ENCODE measurements at regions not wholly inside any gene's neighbourhood (a gene's known extent, or its start where the extent isn't known, plus 50 kb on each side); places are given as distances from the start of the nearest gene placed in this dataset.

GRCh38 chr10:111233439-111233838 is 156.6 kb downstream of the ADRA2A start:
- POLR2A ChIA-PET: no interaction called here
- Histone ChIP-seq H3K27me3 (ENCODE audit: control insufficient read depth in 2 of 2, insufficient read depth in 2 of 2, low read length in 2 of 2) (no peaks in the 10 kb centered on the region), H3K9me3 (ENCODE audit: control insufficient read depth in 2 of 3, low read length in 3 of 3) (no peaks in the 10 kb centered on the region), H3K36me3 (ENCODE audit: control insufficient read depth in 2 of 3, insufficient read depth in 3 of 3, low read length in 3 of 3) (no peaks in the 10 kb centered on the region), H3K4me3 (ENCODE audit: low read length) (no peak overlapping the region), H3K27ac (ENCODE audit: low read depth, low read length) (no peak overlapping the region), H3K4me1 (ENCODE audit: control insufficient read depth in 2 of 2, insufficient read depth in 2 of 2, low read length in 2 of 2) (no peaks in the 10 kb centered on the region)
- Mint-ChIP-seq H3K27ac (no peak overlapping the region), H3K9me3 (peaks cover 0 to 6% (median 1%) of the 10 kb centered on the region in 11 donors), H3K36me3 (no peaks in the 10 kb centered on the region), H3K27me3 (peaks cover 0 to 42% (median 36%) of the 10 kb centered on the region in 5 donors), H3K4me3 (no peak overlapping the region), H3K4me1 (no peaks in the 10 kb centered on the region)
- intact Hi-C loops (cut with micrococcal nuclease): no loop called here
- no peak for ATAC-seq
- CTCF ChIA-PET: no interaction called here
- DNase-seq: no peak

- H3K4me1 ChIP-seq (ENCODE audit: control insufficient read depth in 2 of 2, insufficient read depth in 2 of 2, low read length in 2 of 2): no peaks in the 10 kb centered on the region
- ATAC-seq: no peak
- intact Hi-C loops (cut with micrococcal nuclease): no loop called here
- peaks cover 0 to 3% (median under 1%) of the 10 kb centered on the region in 11 donors for H3K9me3 Mint-ChIP-seq
- H3K36me3 ChIP-seq (ENCODE audit: control insufficient read depth in 2 of 3, insufficient read depth in 3 of 3, low read length in 3 of 3): no peaks in the 10 kb centered on the region
- POLR2A ChIA-PET: no interaction called here
- no peak overlapping the region for H3K27ac Mint-ChIP-seq
- CTCF ChIA-PET: interaction anchor here (0.7 kb wide), 1 partner anchor 366 kb away, joined by 3 read pairs; no protein-coding TSS in a partner anchor
- no peak for DNase-seq
- no peak overlapping the region for H3K4me3 Mint-ChIP-seq
- H3K4me3 ChIP-seq (ENCODE audit: low read length): no peak overlapping the region
- H3K9me3 ChIP-seq (ENCODE audit: control insufficient read depth in 2 of 3, low read length in 3 of 3): no peaks in the 10 kb centered on the region
- H3K36me3 Mint-ChIP-seq: no peaks in the 10 kb centered on the region
- no peaks in the 10 kb centered on the region for H3K27me3 ChIP-seq (ENCODE audit: control insufficient read depth in 2 of 2, insufficient read depth in 2 of 2, low read length in 2 of 2)
- no peak overlapping the region for H3K27ac ChIP-seq (ENCODE audit: low read depth, low read length)
- peaks cover 0 to 41% (median 32%) of the 10 kb centered on the region in 5 donors for H3K27me3 Mint-ChIP-seq
- H3K4me1 Mint-ChIP-seq: no peaks in the 10 kb centered on the region
Measured at GRCh38 chr10:111234234-111234913, 157.5 kb downstream of the ADRA2A start.

- intact Hi-C loops (cut with micrococcal nuclease): no loop called here
- ChIA-PET CTCF (interaction anchor here (0.7 kb wide), 1 partner anchor 367 kb away, joined by 3 read pairs; no protein-coding TSS in a partner anchor), POLR2A (no interaction called here)
- H3K27me3 ChIP-seq (ENCODE audit: control insufficient read depth in 2 of 2, insufficient read depth in 2 of 2, low read length in 2 of 2): no peaks in the 10 kb centered on the region
- no peaks in the 10 kb centered on the region for H3K4me1 Mint-ChIP-seq
- H3K9me3 ChIP-seq (ENCODE audit: control insufficient read depth in 2 of 3, low read length in 3 of 3): no peaks in the 10 kb centered on the region
- no peaks in the 10 kb centered on the region for H3K4me1 ChIP-seq (ENCODE audit: control insufficient read depth in 2 of 2, insufficient read depth in 2 of 2, low read length in 2 of 2)
- H3K27me3 Mint-ChIP-seq: peaks cover 0 to 41% (median 32%) of the 10 kb centered on the region in 5 donors
- ATAC-seq: no peak
- H3K4me3 ChIP-seq (ENCODE audit: low read length): no peak overlapping the region
- no peak for DNase-seq
- no peak overlapping the region for H3K27ac Mint-ChIP-seq
- peaks cover 0 to 3% (median 0%) of the 10 kb centered on the region in 11 donors for H3K9me3 Mint-ChIP-seq
- no peak overlapping the region for H3K4me3 Mint-ChIP-seq
- no peaks in the 10 kb centered on the region for H3K36me3 Mint-ChIP-seq
- H3K27ac ChIP-seq (ENCODE audit: low read depth, low read length): no peak overlapping the region
- no peaks in the 10 kb centered on the region for H3K36me3 ChIP-seq (ENCODE audit: control insufficient read depth in 2 of 3, insufficient read depth in 3 of 3, low read length in 3 of 3)
Measured at GRCh38 chr10:111234914-111235302, 158.1 kb downstream of the ADRA2A start.

GRCh38 chr10:111240348-111240747 is 163.5 kb downstream of the ADRA2A start:
- DNase-seq (no peak), ATAC-seq (no peak)
- no peak overlapping the region for H3K27ac Mint-ChIP-seq
- no peaks in the 10 kb centered on the region for H3K4me1 Mint-ChIP-seq
- ChIA-PET POLR2A (no interaction called here), CTCF (no interaction called here)
- no peaks in the 10 kb centered on the region for H3K4me1 ChIP-seq (ENCODE audit: control insufficient read depth in 2 of 2, insufficient read depth in 2 of 2, low read length in 2 of 2)
- intact Hi-C loops (cut with micrococcal nuclease): no loop called here
- H3K9me3 Mint-ChIP-seq: peaks cover 0 to 3% (median 0%) of the 10 kb centered on the region in 11 donors
- H3K27ac ChIP-seq (ENCODE audit: low read depth, low read length): no peak overlapping the region
- H3K27me3 Mint-ChIP-seq: peaks cover 0 to 22% (median 18%) of the 10 kb centered on the region in 5 donors
- no peaks in the 10 kb centered on the region for H3K9me3 ChIP-seq (ENCODE audit: control insufficient read depth in 2 of 3, low read length in 3 of 3)
- no peak overlapping the region for H3K4me3 ChIP-seq (ENCODE audit: low read length)
- H3K4me3 Mint-ChIP-seq: no peak overlapping the region
- H3K36me3 Mint-ChIP-seq: no peaks in the 10 kb centered on the region
- H3K36me3 ChIP-seq (ENCODE audit: control insufficient read depth in 2 of 3, insufficient read depth in 3 of 3, low read length in 3 of 3): no peaks in the 10 kb centered on the region
- H3K27me3 ChIP-seq (ENCODE audit: control insufficient read depth in 2 of 2, insufficient read depth in 2 of 2, low read length in 2 of 2): no peaks in the 10 kb centered on the region

GRCh38 chr10:111243126-111243525 is 166.3 kb downstream of the ADRA2A start:
- DNase-seq: no peak
- CTCF ChIA-PET: no interaction called here
- H3K9me3 ChIP-seq (ENCODE audit: control insufficient read depth in 2 of 3, low read length in 3 of 3): no peaks in the 10 kb centered on the region
- no peaks in the 10 kb centered on the region for H3K9me3 Mint-ChIP-seq
- POLR2A ChIA-PET: no interaction called here
- intact Hi-C loops (cut with micrococcal nuclease): no loop called here
- H3K27ac ChIP-seq (ENCODE audit: low read depth, low read length): no peak overlapping the region
- no peak overlapping the region for H3K27ac Mint-ChIP-seq
- ATAC-seq: no peak
- H3K36me3 Mint-ChIP-seq: no peaks in the 10 kb centered on the region
- H3K4me3 ChIP-seq (ENCODE audit: low read length): no peak overlapping the region
- H3K27me3 ChIP-seq (ENCODE audit: control insufficient read depth in 2 of 2, insufficient read depth in 2 of 2, low read length in 2 of 2): no peaks in the 10 kb centered on the region
- H3K4me1 Mint-ChIP-seq: no peaks in the 10 kb centered on the region
- H3K36me3 ChIP-seq (ENCODE audit: control insufficient read depth in 2 of 3, insufficient read depth in 3 of 3, low read length in 3 of 3): no peaks in the 10 kb centered on the region
- H3K27me3 Mint-ChIP-seq: peaks cover 4 to 35% (median 29%) of the 10 kb centered on the region in 5 donors
- no peak overlapping the region for H3K4me3 Mint-ChIP-seq
- no peaks in the 10 kb centered on the region for H3K4me1 ChIP-seq (ENCODE audit: control insufficient read depth in 2 of 2, insufficient read depth in 2 of 2, low read length in 2 of 2)

GRCh38 chr10:111246136-111246535 is 169.3 kb downstream of the ADRA2A start:
- Histone ChIP-seq H3K4me1 (ENCODE audit: control insufficient read depth in 2 of 2, insufficient read depth in 2 of 2, low read length in 2 of 2) (no peaks in the 10 kb centered on the region), H3K9me3 (ENCODE audit: control insufficient read depth in 2 of 3, low read length in 3 of 3) (no peaks in the 10 kb centered on the region), H3K27ac (ENCODE audit: low read depth, low read length) (no peak overlapping the region), H3K36me3 (ENCODE audit: control insufficient read depth in 2 of 3, insufficient read depth in 3 of 3, low read length in 3 of 3) (no peaks in the 10 kb centered on the region), H3K4me3 (ENCODE audit: low read length) (no peak overlapping the region), H3K27me3 (ENCODE audit: control insufficient read depth in 2 of 2, insufficient read depth in 2 of 2, low read length in 2 of 2) (peaks cover 0 to 3% of the 10 kb centered on the region in 2 donors)
- ChIA-PET POLR2A (no interaction called here), CTCF (no interaction called here)
- Mint-ChIP-seq H3K4me1 (no peaks in the 10 kb centered on the region), H3K36me3 (no peaks in the 10 kb centered on the region), H3K27ac (no peak overlapping the region), H3K27me3 (peaks cover 6 to 46% (median 42%) of the 10 kb centered on the region in 5 donors), H3K4me3 (no peak overlapping the region), H3K9me3 (no peaks in the 10 kb centered on the region)
- intact Hi-C loops (cut with micrococcal nuclease): no loop called here
- DNase-seq (no peak), ATAC-seq (no peak)

GRCh38 chr10:111246814-111247452 is 170.1 kb downstream of the ADRA2A start:
- Histone ChIP-seq H3K4me3 (ENCODE audit: low read length) (no peak overlapping the region), H3K27me3 (ENCODE audit: control insufficient read depth in 2 of 2, insufficient read depth in 2 of 2, low read length in 2 of 2) (peaks cover 0 to 3% of the 10 kb centered on the region in 2 donors), H3K27ac (ENCODE audit: low read depth, low read length) (no peak overlapping the region), H3K4me1 (ENCODE audit: control insufficient read depth in 2 of 2, insufficient read depth in 2 of 2, low read length in 2 of 2) (no peaks in the 10 kb centered on the region), H3K36me3 (ENCODE audit: control insufficient read depth in 2 of 3, insufficient read depth in 3 of 3, low read length in 3 of 3) (no peaks in the 10 kb centered on the region), H3K9me3 (ENCODE audit: control insufficient read depth in 2 of 3, low read length in 3 of 3) (no peaks in the 10 kb centered on the region)
- H3K27me3 Mint-ChIP-seq: peaks cover 11 to 51% (median 48%) of the 10 kb centered on the region in 5 donors
- H3K4me3 Mint-ChIP-seq: no peak overlapping the region
- ChIA-PET CTCF (no interaction called here), POLR2A (interaction anchor here (0.6 kb wide), 1 partner anchor 43 kb away, joined by 3 read pairs; no protein-coding TSS in a partner anchor)
- H3K9me3 Mint-ChIP-seq: no peaks in the 10 kb centered on the region
- H3K36me3 Mint-ChIP-seq: no peaks in the 10 kb centered on the region
- no peaks in the 10 kb centered on the region for H3K4me1 Mint-ChIP-seq
- DNase-seq (no peak), ATAC-seq (no peak)
- intact Hi-C loops (cut with micrococcal nuclease): no loop called here
- H3K27ac Mint-ChIP-seq: no peak overlapping the region

Measured in naive thymus-derived CD4-positive, alpha-beta T cell (primary cell).